Ectodermal cell (in vitro differentiated cells): ENCODE measurements at regions not wholly inside any gene's neighbourhood (a gene's known extent, or its start where the extent isn't known, plus 50 kb on each side); places are given as distances from the start of the nearest gene placed in this dataset.

Source experiments
- H3K27ac ChIP-seq: 2 replicates; pipeline ENCODE4 v1.7.0; 2013; ENCODE audit warnings: mild to moderate bottlenecking, low read depth, low read length; ENCODE audit not compliant: insufficient read depth, poor library complexity, severe bottlenecking
- H3K27me3 ChIP-seq: 2 replicates; pipeline ENCODE4 v1.7.0; 2013; ENCODE audit warnings: mild to moderate bottlenecking, low read length; ENCODE audit not compliant: insufficient read depth, control insufficient read depth, poor library complexity, severe bottlenecking
- H3K36me3 ChIP-seq: one replicate; pipeline ENCODE4 v1.7.0; 2013; ENCODE audit warnings: low read length; ENCODE audit not compliant: control insufficient read depth, insufficient read depth
- H3K4me1 ChIP-seq: one replicate; pipeline ENCODE4 v1.7.0; 2013; ENCODE audit warnings: low read length; ENCODE audit not compliant: control insufficient read depth, insufficient read depth
- H3K4me3 ChIP-seq: 2 replicates; pipeline ENCODE4 v1.7.0; 2013; ENCODE audit warnings: low read depth, low read length, control low read depth; ENCODE audit not compliant: insufficient read depth
- H3K9me3 ChIP-seq: 2 replicates; pipeline ENCODE4 v1.7.0; 2013; ENCODE audit warnings: mild to moderate bottlenecking, low read length, moderate library complexity; ENCODE audit not compliant: control insufficient read depth
- WGBS, 2 experiments: methylation state at CpG; one replicate each; pipeline ENCODE4 v1.1.7; 2013; ENCODE audit warnings: missing lambda C conversion rate in 2 of 2; 5-methylcytosine and 5-hydroxymethylcytosine counted together

DNA sequence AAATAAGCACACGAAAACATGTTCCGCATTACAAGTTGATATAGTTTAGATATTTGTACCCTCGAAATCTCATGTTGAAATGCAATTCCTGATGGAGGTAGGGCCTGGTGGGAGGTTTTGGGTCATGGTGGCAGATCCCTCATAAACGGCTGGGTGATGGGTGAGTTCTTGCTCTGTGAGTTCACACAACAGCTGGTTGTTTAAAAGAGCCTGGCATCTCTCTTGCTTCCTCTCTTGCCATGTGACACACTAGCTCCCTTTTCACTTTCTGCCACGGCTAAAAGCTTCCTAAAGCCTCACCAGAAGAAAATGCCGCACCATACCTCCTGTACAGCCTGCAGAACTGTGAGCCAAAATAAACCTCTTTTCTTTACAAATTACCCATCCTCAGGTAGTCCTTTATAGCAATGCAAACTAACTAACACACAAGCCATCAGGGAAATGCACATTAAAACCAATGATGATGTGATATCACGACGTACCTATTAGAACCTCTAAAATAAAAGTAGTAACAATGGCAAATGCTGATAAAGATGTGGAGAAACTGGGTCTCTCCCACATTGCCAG, 188.5 kb downstream of the ANAPC1 start:
- 93 to 96% methylated on average over 8 of the region's 8 CpGs for WGBS, 2 experiments
- H3K4me3 ChIP-seq: no peak overlapping the region

DNA sequence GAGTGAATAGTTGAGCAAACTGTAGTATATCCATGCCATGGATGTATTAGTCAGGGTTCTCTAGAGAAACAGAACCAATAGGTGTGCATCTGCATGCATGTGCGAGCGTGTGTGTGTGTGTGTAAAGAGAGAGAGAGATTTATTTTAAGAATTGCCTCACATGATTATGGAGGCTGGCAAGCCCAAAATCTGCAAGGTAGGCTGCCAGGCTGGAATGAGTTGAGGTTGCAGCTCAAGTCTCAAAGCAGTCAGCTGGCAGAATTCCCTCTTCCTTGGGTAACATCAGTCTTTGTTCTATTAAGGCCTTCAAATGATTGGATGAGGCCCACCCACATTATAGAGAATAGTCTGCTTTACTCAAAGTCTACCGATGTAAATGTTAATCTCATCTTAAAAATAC, 187.8 kb downstream of the ANAPC1 start:
- WGBS, 2 experiments: 91 to 93% methylated on average over 3 of the region's 3 CpGs
- H3K9me3 ChIP-seq: no peaks in the 10 kb centered on the region

More for the DNA sequence above, 188.5 kb downstream of the ANAPC1 start:
- no peak overlapping the region for H3K27ac ChIP-seq
- H3K9me3 ChIP-seq: no peaks in the 10 kb centered on the region
- no peaks in the 10 kb centered on the region for H3K27me3 ChIP-seq
- H3K4me1 ChIP-seq: no peaks in the 10 kb centered on the region
- H3K36me3 ChIP-seq: no peaks in the 10 kb centered on the region

GRCh38 chr2:111697560-111697959, 186.4 kb downstream of the ANAPC1 start:
- Histone ChIP-seq H3K4me1 (peaks cover 2% of the 10 kb centered on the region), H3K4me3 (no peak overlapping the region), H3K27ac (no peak overlapping the region), H3K9me3 (no peaks in the 10 kb centered on the region), H3K27me3 (no peaks in the 10 kb centered on the region), H3K36me3 (no peaks in the 10 kb centered on the region)
- WGBS, 2 experiments: 100% methylated on average over 6 of the region's 8 CpGs

More for the DNA sequence above, 187.8 kb downstream of the ANAPC1 start:
- Histone ChIP-seq H3K27ac (no peak overlapping the region), H3K4me1 (no peaks in the 10 kb centered on the region), H3K27me3 (no peaks in the 10 kb centered on the region), H3K36me3 (no peaks in the 10 kb centered on the region), H3K4me3 (no peak overlapping the region)

DNA sequence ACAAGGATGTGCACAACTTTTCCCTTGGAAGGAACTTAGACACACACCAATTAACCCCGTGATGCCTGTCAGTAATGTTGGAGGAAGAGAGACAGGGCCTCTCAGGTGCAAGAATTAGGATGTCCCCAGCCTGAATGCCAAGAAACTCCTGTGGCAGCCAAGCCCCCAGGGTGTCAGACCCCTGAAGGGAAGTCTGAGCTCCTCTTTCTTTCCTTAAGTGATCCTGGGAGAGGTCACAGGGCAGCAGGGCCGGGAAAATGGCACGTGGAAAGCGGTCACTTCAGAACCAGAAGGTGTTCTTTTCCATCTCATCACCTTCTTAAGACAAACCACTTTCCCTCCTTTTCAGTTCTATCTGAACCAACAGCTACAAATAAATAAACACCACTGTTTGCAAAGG, 185.9 kb downstream of the ANAPC1 start:
- no peaks in the 10 kb centered on the region for H3K9me3 ChIP-seq
- H3K27me3 ChIP-seq: no peaks in the 10 kb centered on the region
- WGBS, 2 experiments: 89 to 90% methylated on average over 4 of the region's 4 CpGs
- no peak overlapping the region for H3K4me3 ChIP-seq
- no peak overlapping the region for H3K27ac ChIP-seq
- no peaks in the 10 kb centered on the region for H3K36me3 ChIP-seq
- H3K4me1 ChIP-seq: peaks cover 2% of the 10 kb centered on the region

DNA sequence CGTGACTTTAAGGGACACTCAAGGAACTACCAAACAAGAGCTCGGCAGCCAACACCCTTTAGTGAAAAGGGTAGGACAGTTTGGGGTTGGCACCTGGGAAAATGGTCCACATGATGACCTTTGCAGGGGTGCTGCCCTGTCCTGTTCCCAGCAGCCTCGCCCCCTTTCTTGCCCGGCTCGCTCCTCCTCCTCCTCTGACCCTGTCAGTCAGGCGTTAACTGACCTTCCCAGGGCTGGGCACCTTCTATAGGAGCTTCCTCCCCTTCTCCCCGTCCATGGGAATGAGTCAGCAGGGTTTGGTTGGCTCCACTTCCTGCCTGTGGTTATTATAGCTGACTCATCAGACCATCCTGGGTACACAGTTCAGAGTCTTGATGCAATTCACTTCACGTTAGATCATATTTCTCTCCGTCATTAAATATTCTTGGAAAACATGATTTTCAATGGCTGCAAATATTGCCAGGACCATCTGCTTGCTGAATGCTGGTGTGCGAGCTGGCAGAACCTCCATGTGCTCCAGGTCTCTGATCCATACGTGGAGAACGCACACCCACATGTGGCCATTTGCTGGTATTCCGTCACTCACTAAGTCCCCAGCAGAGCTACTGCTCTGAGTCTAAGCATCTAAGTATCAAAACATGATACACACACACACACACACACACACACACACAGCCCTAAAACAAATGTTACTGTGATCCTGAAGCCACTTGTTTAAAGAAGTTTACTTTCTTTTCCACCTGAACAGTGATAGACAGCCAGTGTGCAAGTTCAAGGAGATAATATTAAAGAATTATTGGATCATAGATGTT, 185.0 kb downstream of the ANAPC1 start:
- no peaks in the 10 kb centered on the region for H3K27me3 ChIP-seq
- H3K9me3 ChIP-seq: no peaks in the 10 kb centered on the region
- no peak overlapping the region for H3K27ac ChIP-seq
- H3K4me1 ChIP-seq: peaks cover 4% of the 10 kb centered on the region
- 85% methylated on average over 13 of the region's 13 CpGs for WGBS, 2 experiments
- H3K36me3 ChIP-seq: no peaks in the 10 kb centered on the region
- H3K4me3 ChIP-seq: no peak overlapping the region

GRCh38 chr2:111701266-111701665, 182.7 kb downstream of the ANAPC1 start:
- Histone ChIP-seq H3K27me3 (no peaks in the 10 kb centered on the region), H3K27ac (no peak overlapping the region), H3K4me1 (peaks cover 24% of the 10 kb centered on the region), H3K4me3 (no peak overlapping the region), H3K36me3 (no peaks in the 10 kb centered on the region), H3K9me3 (no peaks in the 10 kb centered on the region)
- WGBS, 2 experiments: 94 to 95% methylated on average over 4 of the region's 4 CpGs

GRCh38 chr2:111701798-111702118, 182.2 kb downstream of the ANAPC1 start:
- Histone ChIP-seq H3K4me1 (peaks cover 29% of the 10 kb centered on the region), H3K36me3 (no peaks in the 10 kb centered on the region), H3K27ac (no peak overlapping the region), H3K9me3 (no peaks in the 10 kb centered on the region), H3K4me3 (no peak overlapping the region), H3K27me3 (no peaks in the 10 kb centered on the region)
- 95 to 97% methylated on average over 8 of the region's 8 CpGs for WGBS, 2 experiments

GRCh38 chr2:111702119-111702803, 181.7 kb downstream of the ANAPC1 start:
- Histone ChIP-seq H3K27ac (peak overlapping the region; percentile 9), H3K36me3 (no peaks in the 10 kb centered on the region), H3K27me3 (no peaks in the 10 kb centered on the region), H3K4me1 (peaks cover 30% of the 10 kb centered on the region), H3K4me3 (no peak overlapping the region), H3K9me3 (no peaks in the 10 kb centered on the region)
- WGBS, 2 experiments: 71% methylated on average over 14 of the region's 14 CpGs

GRCh38 chr2:111702804-111703196, 181.2 kb downstream of the ANAPC1 start:
- no peaks in the 10 kb centered on the region for H3K9me3 ChIP-seq
- no peaks in the 10 kb centered on the region for H3K36me3 ChIP-seq
- 82 to 83% methylated on average over 7 of the region's 7 CpGs for WGBS, 2 experiments
- H3K4me1 ChIP-seq: peaks cover 30% of the 10 kb centered on the region
- no peaks in the 10 kb centered on the region for H3K27me3 ChIP-seq
- no peak overlapping the region for H3K27ac ChIP-seq
- H3K4me3 ChIP-seq: no peak overlapping the region

- no peaks in the 10 kb centered on the region for H3K9me3 ChIP-seq
- H3K27ac ChIP-seq: no peak overlapping the region
- 93 to 94% methylated on average over 5 of the region's 5 CpGs for WGBS, 2 experiments
- no peaks in the 10 kb centered on the region for H3K27me3 ChIP-seq
- peaks cover 38% of the 10 kb centered on the region for H3K4me1 ChIP-seq
- H3K36me3 ChIP-seq: no peaks in the 10 kb centered on the region
- H3K4me3 ChIP-seq: no peak overlapping the region
Observed at GRCh38 chr2:111703759-111704158, 180.2 kb downstream of the ANAPC1 start.
